Mesothelial cell of epicardium (in vitro differentiated cells): ENCODE measurements at regions not wholly inside any gene's neighbourhood (a gene's known extent, or its start where the extent isn't known, plus 50 kb on each side); places are given as distances from the start of the nearest gene placed in this dataset.

Experiments
- DNase-seq, 2 experiments: peaks; one replicate each; pipeline ENCODE4 v3.0.0; 2021; ENCODE audit warnings: low spot score in 2 of 2; ENCODE audit not compliant: unreplicated experiment in 2 of 2
- H3K27ac Mint-ChIP-seq: 2 replicates; pipeline ENCODE4 v1.8.0; 2021; ENCODE audit warnings: mixed read lengths
- H3K27me3 Mint-ChIP-seq: 2 replicates; pipeline ENCODE4 v1.8.0; 2021; ENCODE audit warnings: low read depth, mixed read lengths
- H3K36me3 Mint-ChIP-seq: 2 replicates; pipeline ENCODE4 v1.8.0; 2021; ENCODE audit warnings: mixed read lengths
- H3K4me1 Mint-ChIP-seq: 2 replicates; pipeline ENCODE4 v1.8.0; 2021; ENCODE audit warnings: mixed read lengths
- H3K4me3 Mint-ChIP-seq: 2 replicates; pipeline ENCODE4 v1.8.0; 2021; ENCODE audit warnings: mild to moderate bottlenecking, moderate library complexity, mixed read lengths
- H3K9me3 Mint-ChIP-seq: 2 replicates; pipeline ENCODE4 v1.8.0; 2021; ENCODE audit warnings: mixed read lengths
- TF ChIP-seq, protein P1 (sequence below): fragments of 200-600 bp; sonication (generic); IDR thresholded peaks from one replicate; pipeline ENCODE4 v1.5.0; 2021; ENCODE audit warnings: antibody characterized with exemption; ENCODE audit not compliant: unreplicated experiment

DNA sequence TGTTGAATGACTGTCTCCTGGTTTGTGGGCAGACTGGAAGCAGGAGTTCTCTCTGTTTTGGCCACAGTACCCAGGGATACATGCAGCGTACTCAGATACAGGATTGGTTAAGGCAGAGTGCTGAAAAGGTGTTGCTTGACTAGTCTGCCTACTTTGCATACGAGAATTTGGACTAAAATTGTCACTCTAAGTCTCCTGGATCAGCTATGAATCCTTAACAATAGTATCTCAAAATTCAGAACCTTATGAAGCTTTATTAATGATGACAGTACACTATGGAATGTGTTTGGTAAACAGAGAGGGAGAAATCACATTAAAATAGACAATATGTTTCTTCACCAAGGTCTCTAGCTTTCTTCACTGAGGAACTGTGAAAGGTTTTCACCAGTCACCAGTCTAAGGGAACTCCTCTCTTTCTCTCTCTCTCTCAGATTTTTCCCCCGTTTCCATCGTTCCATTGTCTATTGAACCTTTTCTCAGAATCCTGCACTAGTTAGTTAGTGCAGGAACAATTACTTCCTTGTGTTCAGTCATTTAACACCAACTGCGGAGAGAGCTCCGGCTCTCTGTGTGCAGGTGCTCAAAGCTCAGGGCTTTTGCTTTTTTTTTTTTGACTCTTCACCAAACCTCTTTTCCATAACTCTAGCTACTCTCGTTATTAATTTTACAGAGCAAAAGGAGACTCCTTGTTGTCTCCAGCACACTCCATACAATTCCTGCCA, 85.9 kb upstream of the FNDC3B start:
- Mint-ChIP-seq H3K9me3 (no peaks in the 10 kb centered on the region), H3K27ac (peak overlapping the region; percentile 1), H3K27me3 (no peaks in the 10 kb centered on the region), H3K4me1 (peaks cover 39% of the 10 kb centered on the region), H3K4me3 (no peak overlapping the region), H3K36me3 (no peaks in the 10 kb centered on the region)
- TF ChIP-seq, protein P1, sequence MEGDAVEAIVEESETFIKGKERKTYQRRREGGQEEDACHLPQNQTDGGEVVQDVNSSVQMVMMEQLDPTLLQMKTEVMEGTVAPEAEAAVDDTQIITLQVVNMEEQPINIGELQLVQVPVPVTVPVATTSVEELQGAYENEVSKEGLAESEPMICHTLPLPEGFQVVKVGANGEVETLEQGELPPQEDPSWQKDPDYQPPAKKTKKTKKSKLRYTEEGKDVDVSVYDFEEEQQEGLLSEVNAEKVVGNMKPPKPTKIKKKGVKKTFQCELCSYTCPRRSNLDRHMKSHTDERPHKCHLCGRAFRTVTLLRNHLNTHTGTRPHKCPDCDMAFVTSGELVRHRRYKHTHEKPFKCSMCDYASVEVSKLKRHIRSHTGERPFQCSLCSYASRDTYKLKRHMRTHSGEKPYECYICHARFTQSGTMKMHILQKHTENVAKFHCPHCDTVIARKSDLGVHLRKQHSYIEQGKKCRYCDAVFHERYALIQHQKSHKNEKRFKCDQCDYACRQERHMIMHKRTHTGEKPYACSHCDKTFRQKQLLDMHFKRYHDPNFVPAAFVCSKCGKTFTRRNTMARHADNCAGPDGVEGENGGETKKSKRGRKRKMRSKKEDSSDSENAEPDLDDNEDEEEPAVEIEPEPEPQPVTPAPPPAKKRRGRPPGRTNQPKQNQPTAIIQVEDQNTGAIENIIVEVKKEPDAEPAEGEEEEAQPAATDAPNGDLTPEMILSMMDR: no peak
- no peak for DNase-seq

DNA sequence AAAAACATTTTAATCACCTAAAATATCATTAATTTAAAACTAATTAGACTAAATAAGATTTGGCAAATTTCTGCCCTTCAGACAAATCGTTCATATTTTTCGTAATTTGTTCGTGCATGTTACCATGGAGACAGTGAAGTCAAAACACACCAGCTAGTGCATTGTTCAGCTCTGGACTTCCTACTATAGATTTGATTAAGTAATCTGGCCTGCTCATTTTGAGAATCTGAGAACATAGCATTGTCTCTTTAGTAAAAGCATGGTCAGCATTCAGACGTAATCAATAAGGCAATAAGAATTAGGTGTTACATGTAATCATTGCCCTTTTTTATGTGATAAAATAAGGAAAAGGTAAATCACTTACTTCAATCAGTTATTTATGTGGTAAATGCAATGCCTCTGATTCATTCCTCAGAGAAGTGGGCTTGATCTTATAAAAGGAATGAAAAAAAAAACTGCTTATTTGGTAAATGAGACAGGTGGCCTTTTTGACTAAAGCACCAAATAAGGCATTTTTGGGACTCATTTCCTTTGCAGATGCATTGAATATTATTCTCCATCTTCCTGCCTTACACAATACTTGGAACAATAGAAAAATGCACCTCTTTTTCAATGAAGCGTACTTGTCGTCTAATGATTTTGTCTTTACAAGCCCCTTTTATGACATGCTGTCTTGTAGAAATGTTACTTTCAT, 84.5 kb upstream of the FNDC3B start:
- DNase-seq: no peak
- TF ChIP-seq, protein P1: no peak
- peaks cover 40% of the 10 kb centered on the region for H3K4me1 Mint-ChIP-seq
- no peaks in the 10 kb centered on the region for H3K36me3 Mint-ChIP-seq
- no peaks in the 10 kb centered on the region for H3K9me3 Mint-ChIP-seq
- no peak overlapping the region for H3K27ac Mint-ChIP-seq
- H3K27me3 Mint-ChIP-seq: no peaks in the 10 kb centered on the region
- no peak overlapping the region for H3K4me3 Mint-ChIP-seq

DNA sequence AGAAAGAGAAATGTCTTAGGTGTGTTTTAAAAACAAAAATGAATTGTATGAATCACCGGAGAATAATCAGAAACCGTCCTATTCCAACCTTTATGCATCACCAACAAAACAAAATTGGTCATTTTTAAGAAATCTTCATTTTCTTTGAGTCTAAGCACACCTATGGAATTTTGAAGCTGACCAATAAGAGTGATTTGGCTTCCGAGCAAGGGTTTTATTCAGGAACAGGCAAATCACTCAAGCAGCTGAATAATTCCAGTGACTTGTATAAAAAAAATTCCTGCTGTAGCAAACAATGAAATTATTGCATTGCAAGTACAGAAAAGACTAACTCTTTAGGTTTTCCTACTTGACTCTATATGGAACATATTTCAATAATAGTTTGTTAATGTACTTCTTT, 83.8 kb upstream of the FNDC3B start:
- TF ChIP-seq, protein P1: no peak
- no peak for DNase-seq
- Mint-ChIP-seq H3K4me1 (peaks cover 37% of the 10 kb centered on the region), H3K4me3 (no peak overlapping the region), H3K36me3 (no peaks in the 10 kb centered on the region), H3K27me3 (no peaks in the 10 kb centered on the region), H3K9me3 (no peaks in the 10 kb centered on the region), H3K27ac (no peak overlapping the region)

DNA sequence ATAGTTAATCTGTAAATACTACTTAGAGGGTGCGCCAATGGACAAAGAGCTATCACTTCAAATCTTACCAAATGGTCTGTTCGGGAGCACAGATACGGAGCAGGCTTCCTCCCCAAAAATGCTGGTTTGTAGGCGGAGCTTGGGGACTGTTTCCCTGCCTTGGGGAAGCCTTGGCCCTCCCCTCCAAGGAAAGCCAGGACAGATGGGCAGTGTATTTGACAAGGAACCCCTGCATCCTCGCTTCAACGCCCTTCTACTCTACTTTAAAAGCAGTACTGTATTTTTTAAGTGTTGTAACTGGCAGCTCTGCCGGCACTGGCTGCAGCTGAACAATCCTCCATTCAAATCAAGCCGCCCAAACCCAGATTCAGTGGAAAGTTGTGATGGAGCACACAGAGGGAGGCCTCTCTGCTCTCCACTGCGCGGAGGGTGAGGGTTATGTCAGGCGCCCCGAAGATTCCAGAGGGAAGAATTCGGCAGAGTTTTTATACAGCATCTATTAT, 83.1 kb upstream of the FNDC3B start:
- no peaks in the 10 kb centered on the region for H3K9me3 Mint-ChIP-seq
- H3K4me1 Mint-ChIP-seq: peaks cover 32% of the 10 kb centered on the region
- TF ChIP-seq, protein P1: no peak
- no peak overlapping the region for H3K4me3 Mint-ChIP-seq
- no peaks in the 10 kb centered on the region for H3K36me3 Mint-ChIP-seq
- no peak for DNase-seq
- H3K27ac Mint-ChIP-seq: no peak overlapping the region
- no peaks in the 10 kb centered on the region for H3K27me3 Mint-ChIP-seq

GRCh38 chr3:171956705-171957104, 82.7 kb upstream of the FNDC3B start:
- Mint-ChIP-seq H3K27me3 (no peaks in the 10 kb centered on the region), H3K9me3 (no peaks in the 10 kb centered on the region), H3K27ac (no peak overlapping the region), H3K4me3 (no peak overlapping the region), H3K4me1 (peaks cover 30% of the 10 kb centered on the region), H3K36me3 (no peaks in the 10 kb centered on the region)
- TF ChIP-seq, protein P1: no peak
- DNase-seq: no peak
